Naive thymus-derived CD8-positive, alpha-beta T cell (primary cell): ENCODE measurements at regions not wholly inside any gene's neighbourhood (a gene's known extent, or its start where the extent isn't known, plus 50 kb on each side); places are given as distances from the start of the nearest gene placed in this dataset.

Source experiments
- ATAC-seq, 2 donors: fragments of 150-1000 bp; cut with Tn5 transposase in 1 of 2; sonication (Bioruptor Pico), chemical (Tn5 transposase) in 1 of 2; 1 replicate in 1 of 2; 2 replicates in 1 of 2; pipeline ENCODE4 v1.10.0; 2021; ENCODE audit warnings: mild to moderate bottlenecking in 2 of 2, moderate library complexity in 2 of 2
- POLR2A ChIA-PET: fragments of 350-600 bp; sonication (Branson Sonifier 250); formaldehyde crosslinking; loops from one replicate; lab custom pipeline; 2021; ENCODE audit warnings: antibody characterized with exemption; lab: Charles Lee
- DNase-seq, 10 donors: peaks; one replicate each; pipeline versions ENCODE4 v3.0.0 to v3.0.0-alpha.2; 2020 to 2022
- H3K27ac Mint-ChIP-seq, 10 donors: one replicate each; pipeline ENCODE4 v1.8.0; 2020 to 2022; ENCODE audit warnings: mild to moderate bottlenecking in 10 of 10, mixed read lengths in 10 of 10, moderate library complexity in 4 of 10, inconsistent platforms in 1 of 10
- H3K27me3 Mint-ChIP-seq, 5 donors: one replicate each; pipeline ENCODE4 v1.8.0; 2021 to 2022; ENCODE audit warnings: mixed read lengths in 5 of 5
- H3K36me3 Mint-ChIP-seq, 3 donors: one replicate each; pipeline ENCODE4 v1.8.0; 2020 to 2022; ENCODE audit warnings: mixed read lengths in 3 of 3, mild to moderate bottlenecking in 2 of 3, inconsistent platforms in 1 of 3
- H3K4me1 Mint-ChIP-seq, 4 donors: one replicate each; pipeline ENCODE4 v1.8.0; 2021 to 2022; ENCODE audit warnings: mixed read lengths in 4 of 4
- H3K4me3 Mint-ChIP-seq, 10 donors: one replicate each; pipeline ENCODE4 v1.8.0; 2020 to 2022; ENCODE audit warnings: mild to moderate bottlenecking in 10 of 10, mixed read lengths in 10 of 10, moderate library complexity in 6 of 10, inconsistent platforms in 1 of 10
- H3K9me3 Mint-ChIP-seq, 9 donors: one replicate each; pipeline ENCODE4 v1.8.0; 2020 to 2022; ENCODE audit warnings: mixed read lengths in 9 of 9, mild to moderate bottlenecking in 3 of 9, inconsistent platforms in 1 of 9, moderate library complexity in 1 of 9

- no peaks in the 10 kb centered on the region for H3K27me3 Mint-ChIP-seq
- H3K4me1 Mint-ChIP-seq, result no peaks in the 10 kb centered on the region
- H3K27ac Mint-ChIP-seq, result no peak overlapping the region
- ATAC-seq, result no peak
- H3K4me3 Mint-ChIP-seq, result no peak overlapping the region
- no peaks in the 10 kb centered on the region for H3K36me3 Mint-ChIP-seq
- POLR2A ChIA-PET, result no interaction called here
- peaks cover 0 to 16% (median 8%) of the 10 kb centered on the region in 9 donors for H3K9me3 Mint-ChIP-seq
- no peak for DNase-seq
These were observed 347.7 kb upstream of the REG3G start for GRCh38 chr2:78677774-78678173.

- H3K27ac Mint-ChIP-seq, result no peak overlapping the region
- no peaks in the 10 kb centered on the region for H3K27me3 Mint-ChIP-seq
- POLR2A ChIA-PET, result no interaction called here
- DNase-seq, result no peak
- no peaks in the 10 kb centered on the region for H3K36me3 Mint-ChIP-seq
- ATAC-seq, result no peak
- H3K9me3 Mint-ChIP-seq, result peaks cover 0 to 26% (median 12%) of the 10 kb centered on the region in 9 donors
- no peaks in the 10 kb centered on the region for H3K4me1 Mint-ChIP-seq
- no peak overlapping the region for H3K4me3 Mint-ChIP-seq
These were observed 344.1 kb upstream of the REG3G start for GRCh38 chr2:78681386-78681785.

- H3K4me3 Mint-ChIP-seq, result no peak overlapping the region
- H3K4me1 Mint-ChIP-seq, result no peaks in the 10 kb centered on the region
- no peak overlapping the region for H3K27ac Mint-ChIP-seq
- POLR2A ChIA-PET, result no interaction called here
- no peaks in the 10 kb centered on the region for H3K36me3 Mint-ChIP-seq
- peaks cover 0 to 27% (median 18%) of the 10 kb centered on the region in 9 donors for H3K9me3 Mint-ChIP-seq
- no peak for DNase-seq
- ATAC-seq, result no peak
- no peaks in the 10 kb centered on the region for H3K27me3 Mint-ChIP-seq
These were observed 342.7 kb upstream of the REG3G start for GRCh38 chr2:78682781-78683180.

GRCh38 chr2:78686625-78687153, 338.8 kb upstream of the REG3G start:
- ATAC-seq, result no peak

GRCh38 chr2:78699696-78700095, 325.8 kb upstream of the REG3G start:
- ATAC-seq (no peak), DNase-seq (no peak)
- Mint-ChIP-seq H3K9me3 (peaks cover 0 to 21% (median 7%) of the 10 kb centered on the region in 9 donors), H3K4me3 (no peak overlapping the region), H3K27ac (no peak overlapping the region), H3K27me3 (no peaks in the 10 kb centered on the region), H3K4me1 (no peaks in the 10 kb centered on the region), H3K36me3 (peaks cover 0 to 3% (median 0%) of the 10 kb centered on the region in 3 donors)
- POLR2A ChIA-PET, result no interaction called here

More at GRCh38 chr2:78686625-78687153, 338.8 kb upstream of the REG3G start:
- no peak overlapping the region for H3K4me3 Mint-ChIP-seq
- no peak overlapping the region for H3K27ac Mint-ChIP-seq
- no peaks in the 10 kb centered on the region for H3K4me1 Mint-ChIP-seq
- POLR2A ChIA-PET, result no interaction called here
- DNase-seq, result no peak
- peaks cover 7 to 35% (median 19%) of the 10 kb centered on the region in 9 donors for H3K9me3 Mint-ChIP-seq
- no peaks in the 10 kb centered on the region for H3K27me3 Mint-ChIP-seq
- no peaks in the 10 kb centered on the region for H3K36me3 Mint-ChIP-seq

- DNase-seq (no peak), ATAC-seq (no peak)
- no peaks in the 10 kb centered on the region for H3K27me3 Mint-ChIP-seq
- no peak overlapping the region for H3K27ac Mint-ChIP-seq
- H3K4me1 Mint-ChIP-seq, result no peaks in the 10 kb centered on the region
- H3K4me3 Mint-ChIP-seq, result no peak overlapping the region
- H3K36me3 Mint-ChIP-seq, result peaks cover 0 to 3% (median 0%) of the 10 kb centered on the region in 3 donors
- H3K9me3 Mint-ChIP-seq, result peaks cover 0 to 21% (median 8%) of the 10 kb centered on the region in 9 donors
- POLR2A ChIA-PET, result no interaction called here
These were observed 324.0 kb upstream of the REG3G start for GRCh38 chr2:78701546-78701945.

- H3K4me1 Mint-ChIP-seq, result no peaks in the 10 kb centered on the region
- ATAC-seq (no peak), DNase-seq (no peak)
- peaks cover 0 to 9% (median 5%) of the 10 kb centered on the region in 9 donors for H3K9me3 Mint-ChIP-seq
- no peak overlapping the region for H3K4me3 Mint-ChIP-seq
- no peaks in the 10 kb centered on the region for H3K27me3 Mint-ChIP-seq
- H3K36me3 Mint-ChIP-seq, result no peaks in the 10 kb centered on the region
- no peak overlapping the region for H3K27ac Mint-ChIP-seq
- POLR2A ChIA-PET, result no interaction called here
These were observed 317.6 kb upstream of the REG3G start for GRCh38 chr2:78707776-78708386.

GRCh38 chr2:78710632-78711375, 314.7 kb upstream of the REG3G start:
- H3K27me3 Mint-ChIP-seq, result no peaks in the 10 kb centered on the region
- no peak overlapping the region for H3K4me3 Mint-ChIP-seq
- POLR2A ChIA-PET, result no interaction called here
- ATAC-seq (no peak), DNase-seq (no peak)
- H3K36me3 Mint-ChIP-seq, result no peaks in the 10 kb centered on the region
- H3K9me3 Mint-ChIP-seq, result peaks cover 0 to 11% (median 8%) of the 10 kb centered on the region in 9 donors
- no peak overlapping the region for H3K27ac Mint-ChIP-seq
- no peaks in the 10 kb centered on the region for H3K4me1 Mint-ChIP-seq

- H3K4me3 Mint-ChIP-seq, result no peak overlapping the region
- no peaks in the 10 kb centered on the region for H3K27me3 Mint-ChIP-seq
- peaks cover 2 to 10% (median 6%) of the 10 kb centered on the region in 9 donors for H3K9me3 Mint-ChIP-seq
- POLR2A ChIA-PET, result no interaction called here
- ATAC-seq (no peak), DNase-seq (no peak)
- H3K4me1 Mint-ChIP-seq, result no peaks in the 10 kb centered on the region
- H3K27ac Mint-ChIP-seq, result no peak overlapping the region
- no peaks in the 10 kb centered on the region for H3K36me3 Mint-ChIP-seq
These were observed 310.2 kb upstream of the REG3G start for GRCh38 chr2:78715293-78715692.

- Mint-ChIP-seq H3K27ac (no peak overlapping the region), H3K4me3 (no peak overlapping the region), H3K4me1 (no peaks in the 10 kb centered on the region), H3K9me3 (peaks cover 0 to 10% (median 6%) of the 10 kb centered on the region in 9 donors), H3K36me3 (no peaks in the 10 kb centered on the region), H3K27me3 (no peaks in the 10 kb centered on the region)
- POLR2A ChIA-PET, result no interaction called here
- DNase-seq, result no peak
- no peak for ATAC-seq
These were observed 307.5 kb upstream of the REG3G start for GRCh38 chr2:78718024-78718423.

GRCh38 chr2:78718473-78718872, 307.0 kb upstream of the REG3G start:
- POLR2A ChIA-PET, result no interaction called here
- H3K9me3 Mint-ChIP-seq, result peaks cover 0 to 11% (median 5%) of the 10 kb centered on the region in 9 donors
- no peak overlapping the region for H3K4me3 Mint-ChIP-seq
- DNase-seq (no peak), ATAC-seq (no peak)
- no peaks in the 10 kb centered on the region for H3K36me3 Mint-ChIP-seq
- no peaks in the 10 kb centered on the region for H3K27me3 Mint-ChIP-seq
- H3K4me1 Mint-ChIP-seq, result no peaks in the 10 kb centered on the region
- no peak overlapping the region for H3K27ac Mint-ChIP-seq

- H3K27ac Mint-ChIP-seq, result no peak overlapping the region
- ATAC-seq (no peak), DNase-seq (no peak)
- POLR2A ChIA-PET, result no interaction called here
- H3K36me3 Mint-ChIP-seq, result no peaks in the 10 kb centered on the region
- no peaks in the 10 kb centered on the region for H3K27me3 Mint-ChIP-seq
- no peaks in the 10 kb centered on the region for H3K4me1 Mint-ChIP-seq
- no peak overlapping the region for H3K4me3 Mint-ChIP-seq
- peaks cover 6 to 27% (median 11%) of the 10 kb centered on the region in 9 donors for H3K9me3 Mint-ChIP-seq
These were observed 304.0 kb upstream of the REG3G start for GRCh38 chr2:78721355-78722033.

GRCh38 chr2:78734221-78734620, 291.3 kb upstream of the REG3G start:
- peaks cover 3 to 27% (median 8%) of the 10 kb centered on the region in 9 donors for H3K9me3 Mint-ChIP-seq
- peaks cover 0 to 6% (median 0%) of the 10 kb centered on the region in 3 donors for H3K36me3 Mint-ChIP-seq
- H3K4me3 Mint-ChIP-seq, result no peak overlapping the region
- DNase-seq (no peak), ATAC-seq (no peak)
- no peaks in the 10 kb centered on the region for H3K4me1 Mint-ChIP-seq
- H3K27me3 Mint-ChIP-seq, result no peaks in the 10 kb centered on the region
- POLR2A ChIA-PET, result no interaction called here
- no peak overlapping the region for H3K27ac Mint-ChIP-seq
